Right renal cortex interstitium (tissue), 3 donors: ENCODE measurements at regions not wholly inside any gene's neighbourhood (a gene's known extent, or its start where the extent isn't known, plus 50 kb on each side); places are given as distances from the start of the nearest gene placed in this dataset.

Experiments
- DNase-seq, 3 donors: peaks; one replicate each; pipeline ENCODE4 v3.0.0-alpha.2; 2013; ENCODE audit warnings: low read depth in 3 of 3, low spot score in 2 of 3

GRCh38 chr4:163582703-163583102 is 88.2 kb downstream of the TMA16 start:
- DNase-seq: no peak

GRCh38 chr4:163587867-163588266 is 93.4 kb downstream of the TMA16 start:
- DNase-seq: no peak

GRCh38 chr4:163588532-163588931 is 94.0 kb downstream of the TMA16 start:
- DNase-seq: no peak

GRCh38 chr4:163590103-163590502 is 95.6 kb downstream of the TMA16 start:
- DNase-seq: no peak

GRCh38 chr4:163590619-163591264 is 96.3 kb downstream of the TMA16 start:
- no peak for DNase-seq

- DNase-seq: no peak
These were observed 97.1 kb downstream of the TMA16 start for GRCh38 chr4:163591614-163592020.

GRCh38 chr4:163592212-163592611 is 97.7 kb downstream of the TMA16 start:
- DNase-seq: no peak

- DNase-seq: no peak
These were observed 101.1 kb downstream of the TMA16 start for GRCh38 chr4:163595580-163595979.

GRCh38 chr4:163598028-163598427 is 103.5 kb downstream of the TMA16 start:
- DNase-seq: no peak

- DNase-seq: no peak
These were observed 104.0 kb downstream of the TMA16 start for GRCh38 chr4:163598489-163598888.

- DNase-seq: no peak
These were observed 106.2 kb downstream of the TMA16 start for GRCh38 chr4:163600727-163601126.

GRCh38 chr4:163603257-163603656 is 108.8 kb downstream of the TMA16 start:
- no peak for DNase-seq

- no peak for DNase-seq
These were observed 112.6 kb downstream of the TMA16 start for GRCh38 chr4:163606896-163607691.

GRCh38 chr4:163609019-163609418 is 114.5 kb downstream of the TMA16 start:
- no peak for DNase-seq

GRCh38 chr4:163610648-163611047 is 116.2 kb downstream of the TMA16 start:
- no peak for DNase-seq

- no peak for DNase-seq
These were observed 116.7 kb downstream of the TMA16 start for GRCh38 chr4:163611182-163611581.

GRCh38 chr4:163611784-163612445 is 117.4 kb downstream of the TMA16 start:
- DNase-seq: no peak

GRCh38 chr4:163612762-163613161 is 118.3 kb downstream of the TMA16 start:
- no peak for DNase-seq

- DNase-seq: no peak
These were observed 118.9 kb downstream of the TMA16 start for GRCh38 chr4:163613383-163613782.

GRCh38 chr4:163614866-163615265 is 120.4 kb downstream of the TMA16 start:
- no peak for DNase-seq

- DNase-seq: no peak
These were observed 124.4 kb downstream of the TMA16 start for GRCh38 chr4:163618845-163619244.

- DNase-seq: no peak
These were observed 126.2 kb downstream of the TMA16 start for GRCh38 chr4:163620738-163621137.
